ENCODE measurements at regions not wholly inside any gene's neighbourhood (a gene's known extent, or its start where the extent isn't known, plus 50 kb on each side); places are given as distances from the start of the nearest gene placed in this dataset.

- TF ChIP-seq EZH2 (IDR thresholded peaks at IDR 0.05; ENCODE audit: insufficient read depth, low read length), result no peak
- TF ChIP-seq, protein P1, sequence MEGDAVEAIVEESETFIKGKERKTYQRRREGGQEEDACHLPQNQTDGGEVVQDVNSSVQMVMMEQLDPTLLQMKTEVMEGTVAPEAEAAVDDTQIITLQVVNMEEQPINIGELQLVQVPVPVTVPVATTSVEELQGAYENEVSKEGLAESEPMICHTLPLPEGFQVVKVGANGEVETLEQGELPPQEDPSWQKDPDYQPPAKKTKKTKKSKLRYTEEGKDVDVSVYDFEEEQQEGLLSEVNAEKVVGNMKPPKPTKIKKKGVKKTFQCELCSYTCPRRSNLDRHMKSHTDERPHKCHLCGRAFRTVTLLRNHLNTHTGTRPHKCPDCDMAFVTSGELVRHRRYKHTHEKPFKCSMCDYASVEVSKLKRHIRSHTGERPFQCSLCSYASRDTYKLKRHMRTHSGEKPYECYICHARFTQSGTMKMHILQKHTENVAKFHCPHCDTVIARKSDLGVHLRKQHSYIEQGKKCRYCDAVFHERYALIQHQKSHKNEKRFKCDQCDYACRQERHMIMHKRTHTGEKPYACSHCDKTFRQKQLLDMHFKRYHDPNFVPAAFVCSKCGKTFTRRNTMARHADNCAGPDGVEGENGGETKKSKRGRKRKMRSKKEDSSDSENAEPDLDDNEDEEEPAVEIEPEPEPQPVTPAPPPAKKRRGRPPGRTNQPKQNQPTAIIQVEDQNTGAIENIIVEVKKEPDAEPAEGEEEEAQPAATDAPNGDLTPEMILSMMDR (IDR thresholded peaks at IDR 0.05; ENCODE audit: insufficient read depth, low read depth, low read length), result no peak
- Histone ChIP-seq H3K79me2 (ENCODE audit: insufficient read depth, low read length) (no peaks in the 10 kb centered on the region), H3K4me1 (ENCODE audit: insufficient read depth, low read length) (no peaks in the 10 kb centered on the region), H3K27ac (ENCODE audit: low read depth, low read length) (no peak overlapping the region), H3K36me3 (ENCODE audit: insufficient read depth, low read length) (no peaks in the 10 kb centered on the region), H3K9ac (ENCODE audit: low read length) (no peak overlapping the region), H3K4me3 (ENCODE audit: insufficient read depth, low read depth, low read length) (no peak overlapping the region), H2AFZ (ENCODE audit: low read depth, low read length) (no peak overlapping the region), H3K4me2 (ENCODE audit: low read length) (no peak overlapping the region), H3K9me3 (ENCODE audit: insufficient read depth, low read depth, low read length) (no peaks in the 10 kb centered on the region), H3K27me3 (ENCODE audit: insufficient read depth, low read length) (peaks cover 4% of the 10 kb centered on the region), H4K20me1 (ENCODE audit: insufficient read depth, low read length) (no peaks in the 10 kb centered on the region)
- Mint-ChIP-seq H3K27ac (ENCODE audit: unreplicated experiment) (no peak overlapping the region), H3K27me3 (ENCODE audit: low read depth, unreplicated experiment) (peaks cover 18% of the 10 kb centered on the region), H3K36me3 (ENCODE audit: low read depth, unreplicated experiment) (peaks cover 5% of the 10 kb centered on the region), H3K9me3 (ENCODE audit: unreplicated experiment) (no peaks in the 10 kb centered on the region), H3K4me3 (ENCODE audit: unreplicated experiment) (no peak overlapping the region), H3K4me1 (ENCODE audit: low read depth, unreplicated experiment) (no peaks in the 10 kb centered on the region)
- FAIRE-seq (no peak), DNase-seq (ENCODE audit: low read depth) (no peak)
These were observed 72.7 kb upstream of the SPRED2 start for GRCh38 chr2:65504814-65505697.

DNA sequence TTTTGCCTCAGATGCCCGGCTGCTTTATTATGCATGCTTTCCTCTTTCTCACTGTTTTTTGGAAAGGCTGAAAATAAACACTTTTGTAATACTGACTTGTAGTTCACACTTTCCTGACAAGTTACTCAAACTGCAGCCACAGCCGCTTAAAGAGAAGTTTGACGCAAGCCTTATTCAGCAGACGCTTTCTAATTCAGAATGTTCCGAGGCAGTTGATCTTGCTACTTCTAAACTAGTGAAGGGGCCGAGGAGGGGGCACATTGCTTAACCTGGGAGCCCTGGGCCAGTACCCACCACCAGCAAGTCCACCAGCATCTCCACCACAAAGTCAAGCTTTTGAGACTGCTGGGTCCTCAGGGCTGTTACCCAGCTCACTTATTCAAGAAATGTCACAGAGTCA is 71.8 kb upstream of the SPRED2 start:
- Histone ChIP-seq H3K36me3 (ENCODE audit: insufficient read depth, low read length) (no peaks in the 10 kb centered on the region), H3K9me3 (ENCODE audit: insufficient read depth, low read depth, low read length) (no peaks in the 10 kb centered on the region), H3K4me2 (ENCODE audit: low read length) (no peak overlapping the region), H4K20me1 (ENCODE audit: insufficient read depth, low read length) (no peaks in the 10 kb centered on the region), H3K9ac (ENCODE audit: low read length) (no peak overlapping the region), H3K79me2 (ENCODE audit: insufficient read depth, low read length) (no peaks in the 10 kb centered on the region), H3K4me3 (ENCODE audit: insufficient read depth, low read depth, low read length) (no peak overlapping the region), H2AFZ (ENCODE audit: low read depth, low read length) (no peak overlapping the region), H3K4me1 (ENCODE audit: insufficient read depth, low read length) (no peaks in the 10 kb centered on the region), H3K27me3 (ENCODE audit: insufficient read depth, low read length) (peaks cover 4% of the 10 kb centered on the region), H3K27ac (ENCODE audit: low read depth, low read length) (no peak overlapping the region)
- Mint-ChIP-seq H3K9me3 (ENCODE audit: unreplicated experiment) (no peaks in the 10 kb centered on the region), H3K27ac (ENCODE audit: unreplicated experiment) (no peak overlapping the region), H3K36me3 (ENCODE audit: low read depth, unreplicated experiment) (peaks cover 5% of the 10 kb centered on the region), H3K4me3 (ENCODE audit: unreplicated experiment) (no peak overlapping the region), H3K4me1 (ENCODE audit: low read depth, unreplicated experiment) (no peaks in the 10 kb centered on the region), H3K27me3 (ENCODE audit: low read depth, unreplicated experiment) (peaks cover 18% of the 10 kb centered on the region)
- DNase-seq (ENCODE audit: low read depth), result no peak
- FAIRE-seq, result no peak
- no peak for TF ChIP-seq EZH2 (IDR thresholded peaks at IDR 0.05; ENCODE audit: insufficient read depth, low read length)
- TF ChIP-seq, protein P1 (IDR thresholded peaks at IDR 0.05; ENCODE audit: insufficient read depth, low read depth, low read length), result no peak

DNA sequence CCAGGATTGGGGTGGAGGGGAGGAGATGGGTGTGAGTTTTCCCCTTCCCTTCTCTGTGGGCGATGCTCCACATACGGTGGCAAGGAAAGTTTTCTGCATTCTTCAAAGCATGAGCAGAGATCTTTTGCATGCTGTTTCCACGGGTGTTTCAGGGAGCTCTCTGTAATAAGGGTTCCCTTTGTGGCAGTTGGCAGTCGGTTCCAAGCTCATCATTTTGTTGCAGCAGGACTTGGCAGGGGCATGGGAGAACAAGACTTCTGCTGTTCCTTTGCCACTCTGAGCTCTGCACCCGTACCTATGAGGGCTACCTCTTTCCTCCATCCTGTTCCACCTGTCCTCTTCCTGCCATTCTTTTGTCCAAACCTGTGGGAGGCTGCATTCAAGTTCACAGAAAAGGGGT is 71.3 kb upstream of the SPRED2 start:
- Histone ChIP-seq H3K4me1 (ENCODE audit: insufficient read depth, low read length) (no peaks in the 10 kb centered on the region), H3K4me2 (ENCODE audit: low read length) (no peak overlapping the region), H3K27ac (ENCODE audit: low read depth, low read length) (no peak overlapping the region), H3K79me2 (ENCODE audit: insufficient read depth, low read length) (no peaks in the 10 kb centered on the region), H3K9me3 (ENCODE audit: insufficient read depth, low read depth, low read length) (no peaks in the 10 kb centered on the region), H3K4me3 (ENCODE audit: insufficient read depth, low read depth, low read length) (no peak overlapping the region), H3K9ac (ENCODE audit: low read length) (no peak overlapping the region), H2AFZ (ENCODE audit: low read depth, low read length) (no peak overlapping the region), H3K36me3 (ENCODE audit: insufficient read depth, low read length) (no peaks in the 10 kb centered on the region), H3K27me3 (ENCODE audit: insufficient read depth, low read length) (peaks cover 4% of the 10 kb centered on the region), H4K20me1 (ENCODE audit: insufficient read depth, low read length) (no peaks in the 10 kb centered on the region)
- FAIRE-seq (no peak), DNase-seq (ENCODE audit: low read depth) (no peak)
- peaks cover 3% of the 10 kb centered on the region for H3K36me3 Mint-ChIP-seq (ENCODE audit: low read depth, unreplicated experiment)
- H3K27ac Mint-ChIP-seq (ENCODE audit: unreplicated experiment), result no peak overlapping the region
- no peaks in the 10 kb centered on the region for H3K4me1 Mint-ChIP-seq (ENCODE audit: low read depth, unreplicated experiment)
- no peak overlapping the region for H3K4me3 Mint-ChIP-seq (ENCODE audit: unreplicated experiment)
- H3K27me3 Mint-ChIP-seq (ENCODE audit: low read depth, unreplicated experiment), result peaks cover 18% of the 10 kb centered on the region
- no peak for TF ChIP-seq EZH2 (IDR thresholded peaks at IDR 0.05; ENCODE audit: insufficient read depth, low read length)
- TF ChIP-seq, protein P1 (IDR thresholded peaks at IDR 0.05; ENCODE audit: insufficient read depth, low read depth, low read length), result no peak
- no peaks in the 10 kb centered on the region for H3K9me3 Mint-ChIP-seq (ENCODE audit: unreplicated experiment)
